ENCODE measurements at regions not wholly inside any gene's neighbourhood (a gene's known extent, or its start where the extent isn't known, plus 50 kb on each side); places are given as distances from the start of the nearest gene placed in this dataset.
"Not testable (repeated sequence)": the region's sequence is repeated elsewhere in the genome, so short reads cannot be mapped to it uniquely, and the experiment has no call there.

- H3K36me3 ChIP-seq (ENCODE audit: low read depth), result no peaks in the 10 kb centered on the region
- no peak for DNase-seq (ENCODE audit: low spot score)
- no peaks in the 10 kb centered on the region for H3K27me3 ChIP-seq (ENCODE audit: insufficient read depth, poor library complexity, severe bottlenecking)
- H3K4me3 ChIP-seq (ENCODE audit: severe bottlenecking), result no peak overlapping the region
- H3K9me3 ChIP-seq (ENCODE audit: severe bottlenecking), result no peaks in the 10 kb centered on the region
- TF ChIP-seq CTCF (IDR thresholded peaks at IDR 0.05; ENCODE audit: poor library complexity, severe bottlenecking), result no peak
- no peaks in the 10 kb centered on the region for H3K4me1 ChIP-seq (ENCODE audit: insufficient read depth, poor library complexity, severe bottlenecking)
- no peak overlapping the region for H3K27ac ChIP-seq (ENCODE audit: poor library complexity, severe bottlenecking)
- ATAC-seq (ENCODE audit: low read depth), result no peak
Observed at GRCh38 chr3:106317141-106318055, 448.6 kb upstream of the CBLB start.

- not testable (repeated sequence) for H3K27ac ChIP-seq (ENCODE audit: poor library complexity, severe bottlenecking); DNase-seq (ENCODE audit: low spot score); H3K36me3 ChIP-seq (ENCODE audit: low read depth); ATAC-seq (ENCODE audit: low read depth); H3K4me3 ChIP-seq (ENCODE audit: severe bottlenecking); H3K9me3 ChIP-seq (ENCODE audit: severe bottlenecking); H3K27me3 ChIP-seq (ENCODE audit: insufficient read depth, poor library complexity, severe bottlenecking); H3K4me1 ChIP-seq (ENCODE audit: insufficient read depth, poor library complexity, severe bottlenecking)
Observed at GRCh38 chr3:106321438-106321837, 452.6 kb upstream of the CBLB start.

- Histone ChIP-seq H3K36me3 (ENCODE audit: low read depth) (no peaks in the 10 kb centered on the region), H3K27me3 (ENCODE audit: insufficient read depth, poor library complexity, severe bottlenecking) (no peaks in the 10 kb centered on the region), H3K27ac (ENCODE audit: poor library complexity, severe bottlenecking) (no peak overlapping the region), H3K9me3 (ENCODE audit: severe bottlenecking) (no peaks in the 10 kb centered on the region), H3K4me3 (ENCODE audit: severe bottlenecking) (no peak overlapping the region), H3K4me1 (ENCODE audit: insufficient read depth, poor library complexity, severe bottlenecking) (peaks cover 2% of the 10 kb centered on the region)
- no peak for ATAC-seq (ENCODE audit: low read depth)
- DNase-seq (ENCODE audit: low spot score), result no peak
- TF ChIP-seq CTCF (IDR thresholded peaks at IDR 0.05; ENCODE audit: poor library complexity, severe bottlenecking), result no peak
Observed at GRCh38 chr3:106323586-106323985, 454.8 kb upstream of the CBLB start.

GRCh38 chr3:106326941-106327695 is 458.3 kb upstream of the CBLB start:
- Histone ChIP-seq H3K27me3 (ENCODE audit: insufficient read depth, poor library complexity, severe bottlenecking) (no peaks in the 10 kb centered on the region), H3K27ac (ENCODE audit: poor library complexity, severe bottlenecking) (no peak overlapping the region)

More at GRCh38 chr3:106326941-106327695, 458.3 kb upstream of the CBLB start:
- no peak for DNase-seq (ENCODE audit: low spot score)
- no peak overlapping the region for H3K4me3 ChIP-seq (ENCODE audit: severe bottlenecking)
- ATAC-seq (ENCODE audit: low read depth), result no peak
- no peaks in the 10 kb centered on the region for H3K9me3 ChIP-seq (ENCODE audit: severe bottlenecking)
- peaks cover 2% of the 10 kb centered on the region for H3K4me1 ChIP-seq (ENCODE audit: insufficient read depth, poor library complexity, severe bottlenecking)
- no peaks in the 10 kb centered on the region for H3K36me3 ChIP-seq (ENCODE audit: low read depth)
- TF ChIP-seq CTCF (IDR thresholded peaks at IDR 0.05; ENCODE audit: poor library complexity, severe bottlenecking), result no peak
